Left lobe of liver (tissue), 2 donors: ENCODE measurements at regions not wholly inside any gene's neighbourhood (a gene's known extent, or its start where the extent isn't known, plus 50 kb on each side); places are given as distances from the start of the nearest gene placed in this dataset.

ENCODE experiments used
- ATAC-seq: fragments of 200-7000 bp; cut with Tn5 transposase; one replicate; pipeline ENCODE4 v1.9.1; 2020; ENCODE audit warnings: mild to moderate bottlenecking, moderate library complexity
- DNase-seq: peaks from one replicate; pipeline ENCODE4 v3.0.0-alpha.2; 2020; ENCODE audit warnings: low spot score
- donor health status: DM: no; HTN: no; CAD: no; lungs with moderate emphysema.
- donor health status: DM: no; HTN: yes; CAD: no.

GRCh38 chr13:58043971-58044370 lies 412.4 kb downstream of the PCDH17 start:
- ATAC-seq (no peak), DNase-seq (no peak)

GRCh38 chr13:58048670-58049069 lies 417.1 kb downstream of the PCDH17 start:
- ATAC-seq (no peak), DNase-seq (no peak)

GRCh38 chr13:58051396-58051795 lies 419.9 kb downstream of the PCDH17 start:
- no peak for ATAC-seq
- no peak for DNase-seq

- ATAC-seq = no peak
- no peak for DNase-seq
Measured at GRCh38 chr13:58051807-58052375, 420.3 kb downstream of the PCDH17 start.

- DNase-seq (no peak), ATAC-seq (no peak)
Measured at GRCh38 chr13:58056426-58056825, 424.9 kb downstream of the PCDH17 start.

- no peak for ATAC-seq
- no peak for DNase-seq
Measured at GRCh38 chr13:58059624-58060023, 428.1 kb downstream of the PCDH17 start.

- DNase-seq (no peak), ATAC-seq (no peak)
Measured at GRCh38 chr13:58080806-58081205, 449.3 kb downstream of the PCDH17 start.

GRCh38 chr13:58081301-58081820 lies 449.8 kb downstream of the PCDH17 start:
- ATAC-seq (no peak), DNase-seq (no peak)

- ATAC-seq (no peak), DNase-seq (no peak)
Measured at GRCh38 chr13:58083064-58083463, 451.5 kb downstream of the PCDH17 start.

GRCh38 chr13:58085274-58085673 lies 453.7 kb downstream of the PCDH17 start:
- DNase-seq = no peak

GRCh38 chr13:58085819-58086218 lies 454.3 kb downstream of the PCDH17 start:
- no peak for ATAC-seq
- no peak for DNase-seq

More at GRCh38 chr13:58085274-58085673, 453.7 kb downstream of the PCDH17 start:
- ATAC-seq = no peak

- no peak for ATAC-seq
- DNase-seq = no peak
Measured at GRCh38 chr13:58087566-58087965, 456.0 kb downstream of the PCDH17 start.

- DNase-seq (no peak), ATAC-seq (no peak)
Measured at GRCh38 chr13:58093394-58093793, 461.9 kb downstream of the PCDH17 start.

- ATAC-seq (no peak), DNase-seq (no peak)
Measured at GRCh38 chr13:58097831-58098230, 466.3 kb downstream of the PCDH17 start.

- DNase-seq (no peak), ATAC-seq (no peak)
Measured at GRCh38 chr13:58119351-58119750, 487.8 kb downstream of the PCDH17 start.

- no peak for ATAC-seq
- DNase-seq = no peak
Measured at GRCh38 chr13:58119804-58120203, 488.3 kb downstream of the PCDH17 start.

- DNase-seq (no peak), ATAC-seq (no peak)
Measured at GRCh38 chr13:58126496-58126895, 495.0 kb downstream of the PCDH17 start.

- no peak for DNase-seq
- ATAC-seq = no peak
Measured at GRCh38 chr13:58134012-58134411, 502.5 kb downstream of the PCDH17 start.

GRCh38 chr13:58134525-58134924 lies 503.0 kb downstream of the PCDH17 start:
- no peak for ATAC-seq

GRCh38 chr13:58142952-58143351 lies 511.4 kb downstream of the PCDH17 start:
- no peak for ATAC-seq
- no peak for DNase-seq

More at GRCh38 chr13:58134525-58134924, 503.0 kb downstream of the PCDH17 start:
- no peak for DNase-seq

GRCh38 chr13:58144616-58145015 lies 513.1 kb downstream of the PCDH17 start:
- ATAC-seq (no peak), DNase-seq (no peak)

- DNase-seq (no peak), ATAC-seq (no peak)
Measured at GRCh38 chr13:58151452-58151851, 519.9 kb downstream of the PCDH17 start.

- DNase-seq (no peak), ATAC-seq (no peak)
Measured at GRCh38 chr13:58160980-58161379, 529.4 kb downstream of the PCDH17 start.
